ENCODE measurements at regions not wholly inside any gene's neighbourhood (a gene's known extent, or its start where the extent isn't known, plus 50 kb on each side); places are given as distances from the start of the nearest gene placed in this dataset.

GRCh38 chr2:156956161-156956560 is 301.3 kb upstream of the GALNT5 start:
- POLR2A ChIA-PET, result no interaction called here
- CTCF ChIA-PET, result no interaction called here
- in situ Hi-C loops (cut with HindIII; ENCODE audit: low pct_unique_long_range_greater_than_20kb, low sequenced_read_pairs), result no loop called here

GRCh38 chr2:156958374-156958773 is 299.1 kb upstream of the GALNT5 start:
- no peak overlapping the region for H3K4me3 ChIP-seq (ENCODE audit: low read depth in 2 of 2, low read length in 2 of 2)
- intact Hi-C loops (cut with micrococcal nuclease; ENCODE audit: unreplicated experiment), result no loop called here
- no peak overlapping the region for H3K27ac ChIP-seq (ENCODE audit: low read length)
- H3K27me3 ChIP-seq (ENCODE audit: control insufficient read depth, insufficient read depth, low read length), result no peaks in the 10 kb centered on the region
- BruUV-seq (replicated peaks), result no TSS peak
- ChIA-PET CTCF (no interaction called here), POLR2A (no interaction called here)
- TF ChIP-seq, protein P1, sequence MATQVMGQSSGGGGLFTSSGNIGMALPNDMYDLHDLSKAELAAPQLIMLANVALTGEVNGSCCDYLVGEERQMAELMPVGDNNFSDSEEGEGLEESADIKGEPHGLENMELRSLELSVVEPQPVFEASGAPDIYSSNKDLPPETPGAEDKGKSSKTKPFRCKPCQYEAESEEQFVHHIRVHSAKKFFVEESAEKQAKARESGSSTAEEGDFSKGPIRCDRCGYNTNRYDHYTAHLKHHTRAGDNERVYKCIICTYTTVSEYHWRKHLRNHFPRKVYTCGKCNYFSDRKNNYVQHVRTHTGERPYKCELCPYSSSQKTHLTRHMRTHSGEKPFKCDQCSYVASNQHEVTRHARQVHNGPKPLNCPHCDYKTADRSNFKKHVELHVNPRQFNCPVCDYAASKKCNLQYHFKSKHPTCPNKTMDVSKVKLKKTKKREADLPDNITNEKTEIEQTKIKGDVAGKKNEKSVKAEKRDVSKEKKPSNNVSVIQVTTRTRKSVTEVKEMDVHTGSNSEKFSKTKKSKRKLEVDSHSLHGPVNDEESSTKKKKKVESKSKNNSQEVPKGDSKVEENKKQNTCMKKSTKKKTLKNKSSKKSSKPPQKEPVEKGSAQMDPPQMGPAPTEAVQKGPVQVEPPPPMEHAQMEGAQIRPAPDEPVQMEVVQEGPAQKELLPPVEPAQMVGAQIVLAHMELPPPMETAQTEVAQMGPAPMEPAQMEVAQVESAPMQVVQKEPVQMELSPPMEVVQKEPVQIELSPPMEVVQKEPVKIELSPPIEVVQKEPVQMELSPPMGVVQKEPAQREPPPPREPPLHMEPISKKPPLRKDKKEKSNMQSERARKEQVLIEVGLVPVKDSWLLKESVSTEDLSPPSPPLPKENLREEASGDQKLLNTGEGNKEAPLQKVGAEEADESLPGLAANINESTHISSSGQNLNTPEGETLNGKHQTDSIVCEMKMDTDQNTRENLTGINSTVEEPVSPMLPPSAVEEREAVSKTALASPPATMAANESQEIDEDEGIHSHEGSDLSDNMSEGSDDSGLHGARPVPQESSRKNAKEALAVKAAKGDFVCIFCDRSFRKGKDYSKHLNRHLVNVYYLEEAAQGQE (IDR thresholded peaks at IDR 0.05; ENCODE audit: insufficient read depth in 1 of 2, low read depth in 2 of 2, low read length in 1 of 2), result no peak
- TF ChIP-seq TCF7L2 (IDR thresholded peaks at IDR 0.05; ENCODE audit: low read depth, low read length) (no peak), SIN3A (IDR thresholded peaks at IDR 0.05; ENCODE audit: borderline replicate concordance, insufficient read depth, low read depth, low read length) (no peak), POLR2AphosphoS5 (IDR thresholded peaks at IDR 0.05; ENCODE audit: low read depth, low read length) (no peak)
- TF ChIP-seq, protein P2, sequence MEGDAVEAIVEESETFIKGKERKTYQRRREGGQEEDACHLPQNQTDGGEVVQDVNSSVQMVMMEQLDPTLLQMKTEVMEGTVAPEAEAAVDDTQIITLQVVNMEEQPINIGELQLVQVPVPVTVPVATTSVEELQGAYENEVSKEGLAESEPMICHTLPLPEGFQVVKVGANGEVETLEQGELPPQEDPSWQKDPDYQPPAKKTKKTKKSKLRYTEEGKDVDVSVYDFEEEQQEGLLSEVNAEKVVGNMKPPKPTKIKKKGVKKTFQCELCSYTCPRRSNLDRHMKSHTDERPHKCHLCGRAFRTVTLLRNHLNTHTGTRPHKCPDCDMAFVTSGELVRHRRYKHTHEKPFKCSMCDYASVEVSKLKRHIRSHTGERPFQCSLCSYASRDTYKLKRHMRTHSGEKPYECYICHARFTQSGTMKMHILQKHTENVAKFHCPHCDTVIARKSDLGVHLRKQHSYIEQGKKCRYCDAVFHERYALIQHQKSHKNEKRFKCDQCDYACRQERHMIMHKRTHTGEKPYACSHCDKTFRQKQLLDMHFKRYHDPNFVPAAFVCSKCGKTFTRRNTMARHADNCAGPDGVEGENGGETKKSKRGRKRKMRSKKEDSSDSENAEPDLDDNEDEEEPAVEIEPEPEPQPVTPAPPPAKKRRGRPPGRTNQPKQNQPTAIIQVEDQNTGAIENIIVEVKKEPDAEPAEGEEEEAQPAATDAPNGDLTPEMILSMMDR (IDR thresholded peaks at IDR 0.05), result no peak
- peaks cover 6% of the 10 kb centered on the region for H3K9me3 ChIP-seq (ENCODE audit: control insufficient read depth, insufficient read depth, low read depth, low read length)
- H3K4me1 ChIP-seq (ENCODE audit: control insufficient read depth, insufficient read depth, low read length), result no peaks in the 10 kb centered on the region
- no peaks in the 10 kb centered on the region for H3K36me3 ChIP-seq (ENCODE audit: control insufficient read depth, insufficient read depth, low read length)
- DNase-seq (ENCODE audit: low read depth, low spot score) (no peak), ATAC-seq (no peak)
- in situ Hi-C loops (cut with HindIII; ENCODE audit: low pct_unique_long_range_greater_than_20kb, low sequenced_read_pairs), result no loop called here

More at GRCh38 chr2:156956161-156956560, 301.3 kb upstream of the GALNT5 start:
- no peak for DNase-seq (ENCODE audit: low read depth, low spot score)
- intact Hi-C loops (cut with micrococcal nuclease; ENCODE audit: unreplicated experiment), result no loop called here
- Histone ChIP-seq H3K4me1 (ENCODE audit: control insufficient read depth, insufficient read depth, low read length) (no peaks in the 10 kb centered on the region), H3K36me3 (ENCODE audit: control insufficient read depth, insufficient read depth, low read length) (no peaks in the 10 kb centered on the region), H3K9me3 (ENCODE audit: control insufficient read depth, insufficient read depth, low read depth, low read length) (peaks cover 6% of the 10 kb centered on the region), H3K4me3 (ENCODE audit: low read depth in 2 of 2, low read length in 2 of 2) (no peak overlapping the region), H3K27ac (ENCODE audit: low read length) (no peak overlapping the region), H3K27me3 (ENCODE audit: control insufficient read depth, insufficient read depth, low read length) (no peaks in the 10 kb centered on the region)
- ATAC-seq, result no peak
- no peak for TF ChIP-seq POLR2AphosphoS5 (IDR thresholded peaks at IDR 0.05; ENCODE audit: low read depth, low read length)
- no peak for TF ChIP-seq SIN3A (IDR thresholded peaks at IDR 0.05; ENCODE audit: borderline replicate concordance, insufficient read depth, low read depth, low read length)
- TF ChIP-seq TCF7L2 (IDR thresholded peaks at IDR 0.05; ENCODE audit: low read depth, low read length), result no peak
- TF ChIP-seq, protein P1 (IDR thresholded peaks at IDR 0.05; ENCODE audit: insufficient read depth in 1 of 2, low read depth in 2 of 2, low read length in 1 of 2), result no peak
- TF ChIP-seq, protein P2 (IDR thresholded peaks at IDR 0.05), result no peak
- BruUV-seq (replicated peaks), result no TSS peak
